B cell (primary cell): ENCODE measurements at regions not wholly inside any gene's neighbourhood (a gene's known extent, or its start where the extent isn't known, plus 50 kb on each side); places are given as distances from the start of the nearest gene placed in this dataset.

ENCODE experiments used
- ATAC-seq: fragments of 200-7000 bp; cut with Tn5 transposase; one replicate; pipeline ENCODE4 v1.10.0; 2021; ENCODE audit warnings: low read depth, mild to moderate bottlenecking, moderate number of reproducible peaks, moderate library complexity
- CTCF ChIA-PET: fragments of 350-600 bp; sonication (Branson Sonifier 250); formaldehyde crosslinking; loops from one replicate; lab custom pipeline; 2021; ENCODE audit warnings: antibody characterized with exemption, inconsistent platforms; lab: Charles Lee
- POLR2A ChIA-PET: fragments of 350-600 bp; sonication (Branson Sonifier 250); formaldehyde crosslinking; loops from one replicate; lab custom pipeline; 2021; ENCODE audit warnings: antibody characterized with exemption; lab: Charles Lee
- DNase-seq: peaks from one replicate; pipeline ENCODE4 v3.0.0; 2013
- H2AFZ ChIP-seq: 2 replicates; pipeline ENCODE4 v1.6.1; 2012; ENCODE audit warnings: mild to moderate bottlenecking, low read depth, low read length; ENCODE audit not compliant: insufficient read depth, poor library complexity, severe bottlenecking
- H3K27ac ChIP-seq, 2 donors: 1 replicate in 1 of 2; 2 replicates in 1 of 2; pipeline ENCODE4 v1.5.1; 2012 to 2013; ENCODE audit warnings: low read length in 2 of 2, mild to moderate bottlenecking in 2 of 2, moderate library complexity in 1 of 2
- H3K27me3 ChIP-seq, 4 experiments: fragments of 200-600 bp in 1 of 4; sonication (generic) in 1 of 4; replicated peaks in 1 of 4; 1 replicate in 2 of 4; 2 replicates in 2 of 4; pipeline versions ENCODE4 v1.6.1 to v1.7.0; 2013 to 2016; ENCODE audit warnings: low read length in 3 of 4, mild to moderate bottlenecking in 2 of 4, mixed read lengths in 1 of 4, moderate library complexity in 1 of 4; ENCODE audit not compliant: insufficient read depth in 4 of 4, control insufficient read depth in 3 of 4; ENCODE audit errors: control extremely low read depth in 1 of 4
- H3K36me3 ChIP-seq, 2 experiments: replicated peaks in 1 of 2; 1 replicate in 1 of 2; 2 replicates in 1 of 2; pipeline versions ENCODE4 v1.6.1 to v1.7.1; 2013; ENCODE audit warnings: low read length in 1 of 2; ENCODE audit not compliant: insufficient read depth in 2 of 2, control insufficient read depth in 1 of 2; ENCODE audit errors: control extremely low read depth in 1 of 2, extremely low read depth in 1 of 2
- H3K4me1 ChIP-seq, 2 donors: fragments of 200-600 bp in 1 of 2; sonication (generic) in 1 of 2; 1 replicate in 1 of 2; 2 replicates in 1 of 2; pipeline versions ENCODE4 v1.5.1 to v1.6.1; 2013 to 2017; ENCODE audit warnings: low read length in 2 of 2; ENCODE audit not compliant: control insufficient read depth in 2 of 2, insufficient read depth in 2 of 2
- H3K4me2 ChIP-seq: replicated peaks from 2 replicates; pipeline ENCODE3; 2012; ENCODE audit warnings: mild to moderate bottlenecking, low read depth, low read length; ENCODE audit not compliant: poor library complexity, severe bottlenecking
- H3K4me3 ChIP-seq, 5 experiments: fragments of 200-600 bp in 1 of 5; sonication (generic) in 1 of 5; 1 replicate in 3 of 5; 2 replicates in 2 of 5; pipeline versions ENCODE4 v1.5.1 to v1.7.0; 2011 to 2016; ENCODE audit warnings: low read length in 4 of 5, mild to moderate bottlenecking in 4 of 5, low read depth in 2 of 5, control low read depth in 1 of 5, moderate library complexity in 1 of 5; ENCODE audit not compliant: insufficient read depth in 1 of 5; ENCODE audit errors: control extremely low read depth in 1 of 5, extremely low read depth in 1 of 5
- H3K79me2 ChIP-seq: fragments of 200-600 bp; sonication (generic); one replicate; pipeline ENCODE4 v1.6.0; 2016; ENCODE audit warnings: low read length; ENCODE audit not compliant: control insufficient read depth, insufficient read depth
- H3K9ac ChIP-seq: fragments of 200-600 bp; sonication (generic); 2 replicates; pipeline ENCODE4 v1.6.1; 2017; ENCODE audit warnings: mild to moderate bottlenecking, low read length, moderate library complexity
- H3K9me3 ChIP-seq, 3 donors: one replicate each; pipeline versions ENCODE4 v1.6.1 to v1.7.1; 2013; ENCODE audit warnings: low read length in 2 of 3; ENCODE audit not compliant: control insufficient read depth in 2 of 3, insufficient read depth in 1 of 3; ENCODE audit errors: control extremely low read depth in 1 of 3
- H4K20me1 ChIP-seq: 2 replicates; pipeline ENCODE4 v1.6.0; 2012; ENCODE audit warnings: mild to moderate bottlenecking, low read length; ENCODE audit not compliant: insufficient read depth, control insufficient read depth, poor library complexity, severe bottlenecking
- H3K27ac Mint-ChIP-seq: one replicate; pipeline ENCODE4 v1.8.0; 2021; ENCODE audit warnings: mixed read lengths
- H3K27me3 Mint-ChIP-seq: one replicate; pipeline ENCODE4 v1.8.0; 2021; ENCODE audit warnings: mixed read lengths
- H3K4me1 Mint-ChIP-seq: one replicate; pipeline ENCODE4 v1.8.0; 2021; ENCODE audit warnings: mixed read lengths
- H3K4me3 Mint-ChIP-seq: one replicate; pipeline ENCODE4 v1.8.0; 2021; ENCODE audit warnings: mixed read lengths
- H3K9me3 Mint-ChIP-seq: one replicate; pipeline ENCODE4 v1.8.0; 2022; ENCODE audit warnings: mixed read lengths; ENCODE audit not compliant: insufficient read depth
- CTCF ChIP-seq: fragments of 200-600 bp; IDR thresholded peaks from one replicate; pipeline ENCODE4 v1.8.0; 2022; ENCODE audit warnings: antibody characterized with exemption, mild to moderate bottlenecking
- EZH2 ChIP-seq: IDR thresholded peaks from 2 replicates; pipeline ENCODE4 v1.6.1; 2012; ENCODE audit warnings: borderline replicate concordance, low read depth, mild to moderate bottlenecking, moderate library complexity, low read length; ENCODE audit not compliant: insufficient read depth, poor library complexity, severe bottlenecking
- WGBS: methylation state at CpG from one replicate; pipeline ENCODE4 v1.1.5; 2013; ENCODE audit warnings: missing lambda C conversion rate; ENCODE audit not compliant: insufficient coverage; 5-methylcytosine and 5-hydroxymethylcytosine counted together
- intact Hi-C: fragments of 100-400 bp; cut with micrococcal nuclease; formaldehyde crosslinking; loops from one replicate; pipeline ENCODE4 v1.10.0; 2022

GRCh38 chr10:93165367-93165766, 91.7 kb downstream of the CYP26A1 start:
- ChIA-PET POLR2A (no interaction called here), CTCF (no interaction called here)
- Histone ChIP-seq H3K27ac (no peak overlapping the region), H2AFZ (no peak overlapping the region), H4K20me1 (no peaks in the 10 kb centered on the region), H3K4me2 (no peak overlapping the region), H3K27me3 (no peaks in the 10 kb centered on the region), H3K79me2 (no peaks in the 10 kb centered on the region), H3K4me3 (no peak overlapping the region), H3K4me1 (no peaks in the 10 kb centered on the region), H3K36me3 (no peaks in the 10 kb centered on the region), H3K9me3 (peaks cover 0 to 8% (median 6%) of the 10 kb centered on the region in 3 donors), H3K9ac (no peak overlapping the region)
- H3K27me3 Mint-ChIP-seq, result peaks cover 24% of the 10 kb centered on the region
- H3K27ac Mint-ChIP-seq, result no peak overlapping the region
- peaks cover 5% of the 10 kb centered on the region for H3K4me1 Mint-ChIP-seq
- WGBS, result no CpG with 5 or more reads among the region's 4 CpGs
- intact Hi-C loops, result no loop called here
- no peak overlapping the region for H3K4me3 Mint-ChIP-seq
- ATAC-seq, result no peak
- peaks cover 3% of the 10 kb centered on the region for H3K9me3 Mint-ChIP-seq
- TF ChIP-seq EZH2, result no peak
- TF ChIP-seq CTCF, result no peak
- DNase-seq, result no peak

GRCh38 chr10:93166134-93166533, 92.4 kb downstream of the CYP26A1 start:
- Mint-ChIP-seq H3K4me3 (no peak overlapping the region), H3K27me3 (peaks cover 26% of the 10 kb centered on the region), H3K9me3 (peaks cover 6% of the 10 kb centered on the region), H3K4me1 (peaks cover 5% of the 10 kb centered on the region), H3K27ac (no peak overlapping the region)
- Histone ChIP-seq H3K9ac (no peak overlapping the region), H3K4me2 (no peak overlapping the region), H4K20me1 (no peaks in the 10 kb centered on the region), H3K4me1 (no peaks in the 10 kb centered on the region), H3K36me3 (no peaks in the 10 kb centered on the region), H3K27ac (no peak overlapping the region), H3K79me2 (no peaks in the 10 kb centered on the region), H3K9me3 (peaks cover 0 to 12% (median 11%) of the 10 kb centered on the region in 3 donors), H3K27me3 (no peaks in the 10 kb centered on the region), H3K4me3 (no peak overlapping the region), H2AFZ (no peak overlapping the region)
- WGBS, result 73% methylated on average over 2 of the region's 4 CpGs
- ChIA-PET POLR2A (no interaction called here), CTCF (no interaction called here)
- ATAC-seq, result no peak
- TF ChIP-seq CTCF (no peak), EZH2 (no peak)
- no peak for DNase-seq
- intact Hi-C loops, result no loop called here
